Mesendoderm (in vitro differentiated cells): ENCODE measurements at regions not wholly inside any gene's neighbourhood (a gene's known extent, or its start where the extent isn't known, plus 50 kb on each side); places are given as distances from the start of the nearest gene placed in this dataset.

ENCODE experiments used
- DNase-seq: peaks from one replicate; pipeline ENCODE4 v3.0.0; 2013
- H2AK5ac ChIP-seq: 2 replicates; pipeline ENCODE4 v1.6.1; 2013; ENCODE audit warnings: low read length, inconsistent platforms
- H2BK120ac ChIP-seq: 2 replicates; pipeline ENCODE4 v1.6.1; 2013; ENCODE audit warnings: low read depth, mild to moderate bottlenecking, low read length, moderate library complexity, mixed read lengths
- H2BK15ac ChIP-seq: replicated peaks from 2 replicates; pipeline ENCODE4 v1.6.1; 2013; ENCODE audit warnings: low read depth, mild to moderate bottlenecking, moderate library complexity
- H2BK5ac ChIP-seq: 2 replicates; pipeline ENCODE4 v1.6.1; 2013; ENCODE audit warnings: low read length, inconsistent platforms
- H3K18ac ChIP-seq: 2 replicates; pipeline ENCODE4 v1.6.1; 2013; ENCODE audit warnings: mild to moderate bottlenecking, low read length, mixed read lengths
- H3K23ac ChIP-seq: one replicate; pipeline ENCODE4 v1.6.1; 2013; ENCODE audit warnings: low read length
- H3K27ac ChIP-seq: 2 replicates; pipeline ENCODE4 v1.5.1; 2013; ENCODE audit warnings: low read depth, mild to moderate bottlenecking, inconsistent platforms, low read length, moderate library complexity
- H3K27me3 ChIP-seq: 2 replicates; pipeline ENCODE4 v1.6.1; 2013; ENCODE audit warnings: low read length, control low read depth, mild to moderate bottlenecking, inconsistent platforms; ENCODE audit not compliant: insufficient read depth, poor library complexity
- H3K36me3 ChIP-seq: 2 replicates; pipeline ENCODE4 v1.6.1; 2013; ENCODE audit warnings: low read length, inconsistent platforms; ENCODE audit not compliant: control insufficient read depth, insufficient read depth
- H3K4ac ChIP-seq: one replicate; pipeline ENCODE4 v1.6.1; 2013; ENCODE audit warnings: low read depth, mild to moderate bottlenecking, low read length, moderate library complexity
- H3K4me1 ChIP-seq: 2 replicates; pipeline ENCODE4 v1.6.1; 2013; ENCODE audit warnings: low read depth, low read length, inconsistent platforms; ENCODE audit not compliant: control insufficient read depth
- H3K4me2 ChIP-seq: 2 replicates; pipeline ENCODE4 v1.6.1; 2013; ENCODE audit warnings: low read length
- H3K4me3 ChIP-seq: 2 replicates; pipeline ENCODE4 v1.5.1; 2013; ENCODE audit warnings: mild to moderate bottlenecking, low read length
- H3K56ac ChIP-seq: one replicate; pipeline ENCODE4 v1.6.1; 2013; ENCODE audit warnings: low read length
- H3K79me1 ChIP-seq: 2 replicates; pipeline ENCODE4 v1.6.1; 2013; ENCODE audit warnings: low read length, inconsistent platforms
- H3K79me2 ChIP-seq: 2 replicates; pipeline ENCODE4 v1.6.1; 2013; ENCODE audit warnings: mild to moderate bottlenecking, low read length; ENCODE audit not compliant: control insufficient read depth, insufficient read depth
- H3K9ac ChIP-seq: 2 replicates; pipeline ENCODE4 v1.6.1; 2013; ENCODE audit warnings: low read length, inconsistent platforms
- H4K5ac ChIP-seq: one replicate; pipeline ENCODE4 v1.6.1; 2013; ENCODE audit warnings: low read length
- H4K8ac ChIP-seq: one replicate; pipeline ENCODE4 v1.6.1; 2013; ENCODE audit warnings: low read depth, mild to moderate bottlenecking, control low read depth, low read length, moderate library complexity
- WGBS: extraction: QIAGEN DNeasy Blood & Tissue Kit; methylation state at CpG from one replicate; pipeline ENCODE4 v1.1.7; 2013; ENCODE audit warnings: low lambda C conversion rate, missing lambda C conversion rate; ENCODE audit not compliant: insufficient coverage; ENCODE audit errors: extremely low coverage; 5-methylcytosine and 5-hydroxymethylcytosine counted together

DNA sequence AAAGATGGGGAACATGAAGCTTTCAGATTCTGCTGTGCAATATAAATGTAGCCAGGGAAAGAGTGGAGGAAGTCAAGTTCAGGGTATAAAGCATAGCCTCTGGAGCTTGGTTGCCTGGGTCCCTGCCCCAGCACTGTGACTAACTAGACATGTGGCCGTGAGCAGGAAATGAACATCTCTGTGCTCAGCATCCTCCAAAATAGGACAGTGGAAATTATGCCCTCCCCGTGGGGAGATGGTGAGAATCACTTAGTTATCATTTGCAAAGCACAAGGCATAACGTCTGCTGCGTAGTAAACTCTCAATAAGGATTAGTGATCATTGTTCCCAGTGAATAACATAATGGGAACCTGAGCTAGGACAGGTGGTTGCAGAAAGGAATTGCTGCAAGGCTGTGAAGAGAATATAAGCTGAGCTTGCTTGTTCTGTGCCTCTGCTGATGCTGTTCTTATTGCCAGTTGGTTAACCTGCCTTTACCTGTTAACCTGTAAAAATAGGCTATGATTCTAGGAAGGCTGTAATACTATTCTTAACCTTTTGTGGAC lies 441.0 kb downstream of the COG6 start:
- H3K4me1 ChIP-seq: no peaks in the 10 kb centered on the region
- H2AK5ac ChIP-seq: no peak overlapping the region
- no peaks in the 10 kb centered on the region for H3K79me2 ChIP-seq
- no peak overlapping the region for H3K9ac ChIP-seq
- H2BK15ac ChIP-seq: no peak overlapping the region
- no peaks in the 10 kb centered on the region for H3K36me3 ChIP-seq
- no peak overlapping the region for H3K18ac ChIP-seq
- no peaks in the 10 kb centered on the region for H3K79me1 ChIP-seq
- H2BK120ac ChIP-seq: no peak overlapping the region
- H3K4me3 ChIP-seq: no peak overlapping the region
- H2BK5ac ChIP-seq: no peak overlapping the region
- no peak overlapping the region for H3K4me2 ChIP-seq
- no peak overlapping the region for H3K23ac ChIP-seq
- no peak overlapping the region for H3K27ac ChIP-seq
- H4K5ac ChIP-seq: no peak overlapping the region
- no peaks in the 10 kb centered on the region for H3K27me3 ChIP-seq
- no peak for DNase-seq
- no peak overlapping the region for H4K8ac ChIP-seq
- WGBS: no CpG with 5 or more reads among the region's 4 CpGs
- H3K56ac ChIP-seq: no peak overlapping the region
- no peak overlapping the region for H3K4ac ChIP-seq

DNA sequence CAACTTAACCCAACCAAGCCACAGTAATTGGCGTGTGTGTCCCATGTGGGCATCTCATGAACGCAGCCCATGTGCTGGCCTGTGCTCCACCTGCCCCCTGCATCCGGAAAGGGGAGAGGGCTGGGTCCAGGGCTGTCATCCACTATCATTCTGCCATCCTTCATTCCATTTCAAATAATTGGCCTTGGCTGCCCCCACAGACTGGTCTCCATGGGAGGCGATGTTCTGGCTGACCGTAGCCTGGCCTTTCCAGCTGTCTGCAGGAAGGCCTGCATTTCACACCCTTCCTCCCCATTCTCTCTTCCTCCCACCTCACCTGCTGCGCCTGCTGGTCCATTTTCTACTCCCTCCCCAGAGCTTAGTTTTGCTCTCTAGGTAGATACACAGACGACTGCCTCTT lies 442.8 kb downstream of the COG6 start:
- Histone ChIP-seq H3K36me3 (no peaks in the 10 kb centered on the region), H3K23ac (no peak overlapping the region), H3K4me1 (no peaks in the 10 kb centered on the region), H2BK120ac (no peak overlapping the region), H4K5ac (no peak overlapping the region), H3K56ac (no peak overlapping the region), H3K4me2 (no peak overlapping the region), H2BK15ac (no peak overlapping the region), H3K27ac (no peak overlapping the region), H2AK5ac (no peak overlapping the region), H3K79me2 (no peaks in the 10 kb centered on the region), H3K18ac (no peak overlapping the region), H3K9ac (no peak overlapping the region), H4K8ac (no peak overlapping the region), H3K27me3 (no peaks in the 10 kb centered on the region), H3K4me3 (no peak overlapping the region), H2BK5ac (no peak overlapping the region), H3K4ac (no peak overlapping the region), H3K79me1 (no peaks in the 10 kb centered on the region)
- no peak for DNase-seq
- WGBS: no CpG with 5 or more reads among the region's 7 CpGs

DNA sequence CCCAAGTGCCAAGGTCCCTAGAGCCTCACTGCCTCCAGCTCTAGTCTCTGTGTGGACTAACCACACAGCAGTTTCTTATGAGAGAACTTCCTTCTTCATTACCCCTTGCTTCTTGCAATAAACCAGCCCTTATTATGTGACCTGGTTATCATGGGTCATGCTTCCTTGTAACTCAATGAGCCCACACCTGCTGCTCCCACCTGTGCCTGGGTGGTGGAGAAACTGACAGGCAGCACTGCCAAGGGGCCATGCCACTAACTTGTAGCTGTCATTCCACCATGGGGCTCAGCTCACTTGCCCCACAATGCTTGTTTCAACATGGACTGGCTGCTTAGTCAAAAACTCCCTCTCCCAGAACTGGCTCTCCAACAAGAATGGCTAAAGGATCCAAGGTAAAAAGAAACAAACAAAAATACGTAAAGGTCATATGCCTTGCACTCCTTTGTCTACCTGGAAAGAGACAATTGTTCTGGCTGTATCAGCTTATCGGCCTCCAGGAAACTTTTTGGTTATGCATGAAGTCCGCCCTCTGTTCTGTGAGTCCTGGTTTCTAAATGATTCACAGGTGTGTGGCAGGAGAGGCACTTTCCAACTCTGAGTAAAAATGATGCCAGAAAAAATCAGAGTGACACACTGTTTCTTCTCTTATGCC lies 446.4 kb downstream of the COG6 start:
- Histone ChIP-seq H3K4me2 (no peak overlapping the region), H3K9ac (no peak overlapping the region), H3K79me2 (no peaks in the 10 kb centered on the region), H3K79me1 (no peaks in the 10 kb centered on the region), H3K56ac (no peak overlapping the region), H2BK120ac (no peak overlapping the region), H3K27me3 (no peaks in the 10 kb centered on the region), H4K8ac (no peak overlapping the region), H3K27ac (no peak overlapping the region), H3K4me3 (no peak overlapping the region), H3K18ac (no peak overlapping the region), H3K23ac (no peak overlapping the region), H4K5ac (no peak overlapping the region), H3K4ac (no peak overlapping the region), H3K4me1 (no peaks in the 10 kb centered on the region), H2BK5ac (no peak overlapping the region), H2AK5ac (no peak overlapping the region), H2BK15ac (no peak overlapping the region), H3K36me3 (no peaks in the 10 kb centered on the region)
- no CpG with 5 or more reads among the region's 3 CpGs for WGBS
- no peak for DNase-seq

DNA sequence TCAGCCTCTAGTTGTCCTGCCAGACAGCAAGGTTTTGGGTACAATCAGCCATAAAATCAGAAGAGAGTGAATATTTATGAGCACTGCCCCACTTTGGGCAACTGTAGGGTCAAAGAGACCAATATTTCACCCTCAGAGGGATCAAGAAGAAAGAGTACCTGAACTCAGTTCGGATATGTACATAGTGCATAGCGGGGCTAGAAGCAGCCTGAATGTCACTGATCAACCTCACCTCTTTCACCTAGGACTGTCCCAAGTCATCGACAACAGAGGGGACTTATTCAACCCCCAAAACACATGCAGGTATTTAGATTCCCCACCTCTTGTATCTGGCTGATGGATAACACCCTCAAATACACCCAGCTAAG lies 446.9 kb downstream of the COG6 start:
- Histone ChIP-seq H3K4me3 (no peak overlapping the region), H2BK120ac (no peak overlapping the region), H3K36me3 (no peaks in the 10 kb centered on the region), H3K56ac (no peak overlapping the region), H3K23ac (no peak overlapping the region), H3K18ac (no peak overlapping the region), H3K27me3 (no peaks in the 10 kb centered on the region), H4K5ac (no peak overlapping the region), H3K79me2 (no peaks in the 10 kb centered on the region), H4K8ac (no peak overlapping the region), H3K27ac (no peak overlapping the region), H3K4ac (no peak overlapping the region), H2AK5ac (no peak overlapping the region), H3K4me1 (no peaks in the 10 kb centered on the region), H2BK5ac (no peak overlapping the region), H2BK15ac (no peak overlapping the region), H3K4me2 (no peak overlapping the region), H3K9ac (no peak overlapping the region), H3K79me1 (no peaks in the 10 kb centered on the region)
- no peak for DNase-seq
- no CpG with 5 or more reads among the region's 3 CpGs for WGBS

DNA sequence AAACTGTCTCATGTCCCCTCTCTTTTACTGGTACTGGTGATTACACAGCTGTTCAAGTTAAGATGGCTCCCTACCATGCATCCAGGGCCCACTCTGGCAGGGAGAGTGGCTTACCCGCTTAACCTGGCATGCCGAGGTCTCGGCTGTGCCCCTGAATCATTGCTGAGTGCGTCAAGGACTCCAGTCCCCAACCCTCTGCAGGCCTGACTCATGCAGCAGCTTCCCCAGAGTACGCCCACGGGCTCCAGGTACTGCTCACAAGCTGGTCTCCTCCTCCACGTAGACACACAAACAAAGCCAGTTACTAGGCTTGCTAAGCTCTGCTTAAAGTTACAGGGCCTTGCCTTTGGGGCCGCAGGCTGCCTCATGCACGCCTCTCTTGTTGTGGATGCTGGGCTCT lies 447.4 kb downstream of the COG6 start:
- H2BK120ac ChIP-seq: no peak overlapping the region
- no peak overlapping the region for H4K8ac ChIP-seq
- no peak overlapping the region for H3K56ac ChIP-seq
- no peak overlapping the region for H3K9ac ChIP-seq
- no peak overlapping the region for H4K5ac ChIP-seq
- no peak overlapping the region for H3K27ac ChIP-seq
- H3K4me2 ChIP-seq: no peak overlapping the region
- no peak overlapping the region for H3K23ac ChIP-seq
- no peak overlapping the region for H3K4ac ChIP-seq
- no peaks in the 10 kb centered on the region for H3K4me1 ChIP-seq
- no peak for DNase-seq
- no peak overlapping the region for H3K18ac ChIP-seq
- no peak overlapping the region for H2BK5ac ChIP-seq
- H3K4me3 ChIP-seq: no peak overlapping the region
- H3K27me3 ChIP-seq: no peaks in the 10 kb centered on the region
- no peaks in the 10 kb centered on the region for H3K79me1 ChIP-seq
- no CpG with 5 or more reads among the region's 9 CpGs for WGBS
- no peak overlapping the region for H2BK15ac ChIP-seq
- no peaks in the 10 kb centered on the region for H3K36me3 ChIP-seq
- no peaks in the 10 kb centered on the region for H3K79me2 ChIP-seq
- H2AK5ac ChIP-seq: no peak overlapping the region

DNA sequence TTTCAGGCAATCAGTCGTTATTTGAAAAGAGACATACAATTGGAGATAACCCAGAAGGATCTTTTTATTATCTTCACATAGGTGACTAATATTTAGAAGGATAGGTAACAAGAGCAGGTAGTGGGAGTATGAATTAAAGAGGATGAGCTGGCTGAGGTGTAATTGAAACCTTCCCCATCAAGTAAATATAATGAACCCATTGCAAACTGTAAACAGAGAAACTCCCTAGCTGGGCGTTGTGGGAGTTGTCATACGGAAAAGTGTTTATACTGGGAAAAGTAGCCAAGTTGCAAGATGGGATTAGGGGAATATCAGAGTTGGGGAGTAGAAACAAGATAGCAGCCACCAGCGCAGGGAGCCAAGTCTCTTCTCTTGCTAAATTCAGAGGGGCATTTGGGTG lies 448.4 kb downstream of the COG6 start:
- H3K23ac ChIP-seq: no peak overlapping the region
- H2BK5ac ChIP-seq: no peak overlapping the region
- H3K4me2 ChIP-seq: no peak overlapping the region
- no peaks in the 10 kb centered on the region for H3K4me1 ChIP-seq
- no peak for DNase-seq
- H3K27ac ChIP-seq: no peak overlapping the region
- no peaks in the 10 kb centered on the region for H3K27me3 ChIP-seq
- no peak overlapping the region for H2BK120ac ChIP-seq
- no peak overlapping the region for H3K18ac ChIP-seq
- no peak overlapping the region for H3K4me3 ChIP-seq
- no peak overlapping the region for H3K4ac ChIP-seq
- WGBS: no CpG with 5 or more reads among the region's 4 CpGs
- no peak overlapping the region for H3K56ac ChIP-seq
- H4K8ac ChIP-seq: no peak overlapping the region
- H2AK5ac ChIP-seq: no peak overlapping the region
- no peak overlapping the region for H2BK15ac ChIP-seq
- H3K79me2 ChIP-seq: no peaks in the 10 kb centered on the region
- H3K79me1 ChIP-seq: no peaks in the 10 kb centered on the region
- no peak overlapping the region for H4K5ac ChIP-seq
- H3K36me3 ChIP-seq: no peaks in the 10 kb centered on the region
- H3K9ac ChIP-seq: no peak overlapping the region
